H1 (cell line): ENCODE measurements at regions not wholly inside any gene's neighbourhood (a gene's known extent, or its start where the extent isn't known, plus 50 kb on each side); places are given as distances from the start of the nearest gene placed in this dataset.

Experiments used
- CTCF ChIA-PET: fragments of 300-600 bp; sonication (Branson Sonifier 250); formaldehyde crosslinking; loops from one replicate; lab custom pipeline; 2021; ENCODE audit not compliant: partially characterized antibody; lab: Charles Lee
- POLR2A ChIA-PET: fragments of 300-600 bp; sonication (Branson Sonifier 250); formaldehyde crosslinking; loops from one replicate; lab custom pipeline; 2021; ENCODE audit warnings: inconsistent platforms; ENCODE audit not compliant: partially characterized antibody; lab: Charles Lee
- DNase-seq, 2 experiments: peaks; one replicate each; pipeline versions ENCODE4 v3.0.0 to v3.0.0-alpha.2; 2010 to 2022; ENCODE audit warnings: low spot score in 2 of 2, low read depth in 1 of 2, mixed read lengths in 1 of 2
- FAIRE-seq: peaks from 2 replicates; lab custom pipeline; 2011; peaks lifted over from hg19 to GRCh38; lab: Jason Lieb, UNC
- H2AFZ ChIP-seq: 2 replicates; pipeline ENCODE4 v1.8.1; 2012; ENCODE audit warnings: low read length, inconsistent platforms
- H2AK5ac ChIP-seq: 2 replicates; pipeline ENCODE4 v1.6.1; 2013; ENCODE audit warnings: low read depth, low read length
- H2BK120ac ChIP-seq: replicated peaks from 2 replicates; pipeline ENCODE3; 2013; ENCODE audit warnings: low read depth, low read length, inconsistent platforms
- H2BK12ac ChIP-seq: 2 replicates; pipeline ENCODE4 v1.6.1; 2013; ENCODE audit warnings: low read depth, low read length
- H2BK15ac ChIP-seq: 2 replicates; pipeline ENCODE4 v1.6.1; 2013; ENCODE audit warnings: low read length
- H2BK20ac ChIP-seq: 2 replicates; pipeline ENCODE4 v1.6.1; 2013; ENCODE audit warnings: low read length
- H2BK5ac ChIP-seq: 2 replicates; pipeline ENCODE4 v1.6.1; 2013; ENCODE audit warnings: low read depth, low read length
- H3K14ac ChIP-seq: 2 replicates; pipeline ENCODE4 v1.6.1; 2013; ENCODE audit warnings: inconsistent platforms; ENCODE audit not compliant: insufficient read length
- H3K18ac ChIP-seq: 2 replicates; pipeline ENCODE4 v1.6.1; 2013; ENCODE audit warnings: low read length; ENCODE audit errors: extremely low read depth
- H3K23ac ChIP-seq: 2 replicates; pipeline ENCODE4 v1.6.1; 2013; ENCODE audit warnings: inconsistent platforms; ENCODE audit not compliant: insufficient read length
- H3K23me2 ChIP-seq: 2 replicates; pipeline ENCODE4 v1.6.1; 2013; ENCODE audit warnings: low read depth, low read length
- H3K27ac ChIP-seq: 2 replicates; pipeline ENCODE4 v1.6.1; 2011; ENCODE audit warnings: low read depth, low read length, inconsistent platforms
- H3K27me3 ChIP-seq, 4 experiments: replicated peaks in 1 of 4; 1 replicate in 1 of 4; 2 replicates in 3 of 4; pipeline versions ENCODE4 v1.6.1 to v1.8.1; 2011 to 2013; ENCODE audit warnings: low read length in 3 of 4, mild to moderate bottlenecking in 3 of 4, inconsistent platforms in 2 of 4, mixed read lengths in 2 of 4, moderate library complexity in 1 of 4; ENCODE audit not compliant: control insufficient read depth in 3 of 4, insufficient read depth in 3 of 4; ENCODE audit errors: extremely low read depth in 1 of 4
- H3K36me3 ChIP-seq, 4 experiments: 2 replicates each; pipeline versions ENCODE4 v1.6.1 to v1.8.1; 2011 to 2013; ENCODE audit warnings: mild to moderate bottlenecking in 4 of 4, low read length in 3 of 4, moderate library complexity in 2 of 4, control low read depth in 1 of 4, inconsistent platforms in 1 of 4; ENCODE audit not compliant: insufficient read depth in 4 of 4, control insufficient read depth in 2 of 4
- H3K4ac ChIP-seq: replicated peaks from 2 replicates; pipeline ENCODE3; 2013; ENCODE audit warnings: low read length, low read depth, mixed read lengths, inconsistent platforms; ENCODE audit not compliant: insufficient read length
- H3K4me1 ChIP-seq, 4 experiments: replicated peaks in 1 of 4; 1 replicate in 1 of 4; 2 replicates in 3 of 4; pipeline versions ENCODE4 v1.6.1 to v1.8.1; 2011 to 2013; ENCODE audit warnings: low read length in 3 of 4, inconsistent platforms in 2 of 4, mixed read lengths in 1 of 4; ENCODE audit not compliant: insufficient read depth in 4 of 4, control insufficient read depth in 3 of 4
- H3K4me2 ChIP-seq, 2 experiments: 2 replicates each; pipeline versions ENCODE4 v1.6.1 to v1.8.1; 2011 to 2013; ENCODE audit warnings: low read depth in 2 of 2, low read length in 2 of 2, control low read depth in 1 of 2, inconsistent platforms in 1 of 2, mild to moderate bottlenecking in 1 of 2; ENCODE audit not compliant: insufficient read depth in 1 of 2
- H3K4me3 ChIP-seq, 4 experiments: fragments of 200-600, 300-600 bp in 1 of 4; sonication (generic), shearing (Covaris generic), sonication (Bioruptor Twin) in 1 of 4; 2 replicates each; pipeline versions ENCODE4 v1.5.1 to v1.8.1; 2011 to 2016; ENCODE audit warnings: low read length in 4 of 4, low read depth in 3 of 4, control low read depth in 2 of 4, inconsistent platforms in 2 of 4, mild to moderate bottlenecking in 2 of 4, mixed read lengths in 1 of 4, moderate library complexity in 1 of 4; ENCODE audit not compliant: insufficient read depth in 2 of 4; ENCODE audit errors: extremely low read depth in 1 of 4
- H3K56ac ChIP-seq: replicated peaks from 2 replicates; pipeline ENCODE3; 2013; ENCODE audit warnings: low read depth, mild to moderate bottlenecking, mixed read lengths, low read length, inconsistent platforms; ENCODE audit not compliant: insufficient read length
- H3K79me1 ChIP-seq: 2 replicates; pipeline ENCODE4 v1.6.1; 2013; ENCODE audit warnings: low read depth, low read length, control low read depth
- H3K79me2 ChIP-seq, 2 experiments: 2 replicates each; pipeline versions ENCODE4 v1.6.1 to v1.8.1; 2012 to 2013; ENCODE audit warnings: low read length in 2 of 2, mild to moderate bottlenecking in 2 of 2, inconsistent platforms in 1 of 2; ENCODE audit not compliant: insufficient read depth in 2 of 2, control insufficient read depth in 1 of 2
- H3K9ac ChIP-seq, 4 experiments: replicated peaks in 1 of 4; 1 replicate in 1 of 4; 2 replicates in 3 of 4; pipeline versions ENCODE4 v1.6.1 to v1.8.1; 2011 to 2013; ENCODE audit warnings: low read depth in 3 of 4, low read length in 3 of 4, control low read depth in 2 of 4, mild to moderate bottlenecking in 2 of 4, moderate library complexity in 2 of 4, inconsistent platforms in 1 of 4; ENCODE audit errors: extremely low read depth in 1 of 4
- H3K9me3 ChIP-seq, 2 experiments: 2 replicates each; pipeline versions ENCODE4 v1.6.1 to v1.8.1; 2012 to 2013; ENCODE audit warnings: mild to moderate bottlenecking in 2 of 2, moderate library complexity in 2 of 2, control low read depth in 1 of 2, inconsistent platforms in 1 of 2, low read depth in 1 of 2, low read length in 1 of 2, mixed read lengths in 1 of 2; ENCODE audit not compliant: insufficient read depth in 2 of 2
- H4K20me1 ChIP-seq, 2 experiments: replicated peaks in 1 of 2; 2 replicates each; pipeline versions ENCODE3 to v1.8.1; 2011 to 2013; ENCODE audit warnings: inconsistent platforms in 2 of 2, low read length in 2 of 2, mild to moderate bottlenecking in 1 of 2; ENCODE audit not compliant: insufficient read depth in 2 of 2, control insufficient read depth in 1 of 2
- H4K5ac ChIP-seq: 2 replicates; pipeline ENCODE4 v1.6.1; 2013; ENCODE audit warnings: low read length, low read depth, mixed read lengths, inconsistent platforms; ENCODE audit not compliant: insufficient read length
- H4K8ac ChIP-seq: 2 replicates; pipeline ENCODE4 v1.8.0; 2013; ENCODE audit warnings: mild to moderate bottlenecking, moderate library complexity, low read length, inconsistent platforms; ENCODE audit not compliant: insufficient read depth; ENCODE audit errors: extremely low read depth
- H4K91ac ChIP-seq: replicated peaks from 2 replicates; pipeline ENCODE3; 2013; ENCODE audit warnings: low read length, mixed read lengths, inconsistent platforms; ENCODE audit not compliant: insufficient read length
- CHD2 ChIP-seq: IDR thresholded peaks from 2 replicates; pipeline ENCODE4 v1.6.1; 2012; ENCODE audit warnings: low read length, improper control_type of control experiment
- CREB1 ChIP-seq: IDR thresholded peaks from 2 replicates; pipeline ENCODE4 v1.6.1; 2012; ENCODE audit warnings: inconsistent platforms
- EP300 ChIP-seq, 2 experiments: IDR thresholded peaks; 1 replicate in 1 of 2; 2 replicates in 1 of 2; pipeline ENCODE4 v1.6.1; 2011 to 2012; ENCODE audit warnings: low read depth in 2 of 2, low read length in 2 of 2, mild to moderate bottlenecking in 2 of 2, borderline replicate concordance in 1 of 2, inconsistent platforms in 1 of 2, moderate library complexity in 1 of 2
- EZH2 ChIP-seq: fragments of 200-600 bp; sonication (generic); IDR thresholded peaks from 2 replicates; pipeline ENCODE4 v1.7.1; 2012; ENCODE audit warnings: low read depth, mild to moderate bottlenecking, moderate library complexity, low read length, inconsistent platforms; ENCODE audit not compliant: severe bottlenecking
- FOSL1 ChIP-seq: IDR thresholded peaks from 2 replicates; pipeline ENCODE4 v1.6.1; 2011; ENCODE audit warnings: mild to moderate bottlenecking, low read depth, low read length, moderate library complexity; ENCODE audit not compliant: insufficient read depth
- HDAC6 ChIP-seq: IDR thresholded peaks from one replicate; pipeline ENCODE4 v1.7.1; 2012; ENCODE audit warnings: low read depth, mild to moderate bottlenecking, inconsistent platforms, low read length, moderate library complexity
- POU5F1 ChIP-seq: IDR thresholded peaks from 2 replicates; pipeline ENCODE4 v1.6.1; 2011; ENCODE audit warnings: low read depth, mild to moderate bottlenecking, low read length, moderate library complexity
- RFX5 ChIP-seq: IDR thresholded peaks from 2 replicates; pipeline ENCODE4 v1.6.1; 2011; ENCODE audit warnings: low read depth, low read length, improper control_type of control experiment, borderline replicate concordance
- SAP30 ChIP-seq: fragments of 300-600 bp; sonication (generic); IDR thresholded peaks from 2 replicates; pipeline ENCODE4 v1.7.1; 2012; ENCODE audit warnings: low read length, moderate library complexity, mild to moderate bottlenecking, inconsistent platforms; ENCODE audit not compliant: insufficient read depth, insufficient replicate concordance
- SP2 ChIP-seq: IDR thresholded peaks from 2 replicates; pipeline ENCODE4 v1.6.1; 2012; ENCODE audit warnings: mild to moderate bottlenecking, low read length, inconsistent platforms
- TBP ChIP-seq: IDR thresholded peaks from 2 replicates; pipeline ENCODE4 v1.6.1; 2011; ENCODE audit warnings: low read depth, low read length, improper control_type of control experiment
- YY1 ChIP-seq: IDR thresholded peaks from 2 replicates; pipeline ENCODE4 v1.6.1; 2011; ENCODE audit warnings: low read depth, mild to moderate bottlenecking, low read length
- ZNF274 ChIP-seq: IDR thresholded peaks from 2 replicates; pipeline ENCODE4 v1.7.0; 2012; ENCODE audit warnings: low read length, borderline replicate concordance; ENCODE audit errors: extremely low read depth
- WGBS, 2 experiments: shearing (Covaris generic) in 1 of 2; methylation state at CpG; one replicate each; pipeline versions ENCODE4 v1.1.6 to v1.1.7; 2013 to 2015; ENCODE audit warnings: low lambda C conversion rate in 2 of 2, mixed read lengths in 2 of 2, inconsistent platforms in 1 of 2, low coverage in 1 of 2, missing lambda C conversion rate in 1 of 2; ENCODE audit not compliant: insufficient replicate concordance in 2 of 2, insufficient coverage in 1 of 2, insufficient read length in 1 of 2; ENCODE audit errors: extremely low coverage in 1 of 2, missing lambda C conversion rate in 1 of 2; 5-methylcytosine and 5-hydroxymethylcytosine counted together
- TF ChIP-seq, protein P1 (sequence below): IDR thresholded peaks from 2 replicates; pipeline ENCODE4 v1.6.1; 2011; ENCODE audit warnings: low read length, improper control_type of control experiment

DNA sequence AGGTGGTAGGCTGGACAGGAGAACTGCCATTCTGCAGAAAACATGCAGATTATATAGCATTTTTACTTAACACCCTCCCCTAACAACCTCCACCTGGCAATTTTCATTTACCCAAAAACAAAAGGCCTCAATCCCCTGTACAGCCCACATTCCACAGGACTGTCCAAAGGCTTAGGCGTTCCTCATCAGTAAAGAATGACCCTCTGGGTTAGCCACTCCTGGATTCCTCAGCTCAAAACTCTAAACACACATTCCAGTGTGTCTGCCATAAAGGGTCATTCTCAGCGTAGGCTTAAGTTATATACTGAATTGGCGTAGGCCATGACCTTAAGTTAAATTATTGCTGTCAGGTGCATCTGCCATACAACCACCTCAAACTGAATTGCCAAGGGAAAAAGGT is 261.8 kb upstream of the CHAC2 start:
- Histone ChIP-seq H2BK12ac (no peak overlapping the region), H3K4me1 (peaks cover 0 to 9% (median 4%) of the 10 kb centered on the region in 4 experiments; a peak in 2 of 7 replicates), H3K27me3 (peaks cover 0 to 1% (median 0%) of the 10 kb centered on the region in 4 experiments; a peak in 1 of 7 replicates), H4K5ac (no peak overlapping the region), H3K56ac (no peak overlapping the region), H3K79me1 (no peaks in the 10 kb centered on the region), H3K79me2 (no peaks in the 10 kb centered on the region), H4K20me1 (no peaks in the 10 kb centered on the region), H4K91ac (no peak overlapping the region), H3K23me2 (no peaks in the 10 kb centered on the region), H3K9me3 (peaks cover 0 to 4% of the 10 kb centered on the region in 2 experiments; a peak in 1 of 4 replicates), H3K36me3 (no peaks in the 10 kb centered on the region), H2BK5ac (no peak overlapping the region), H2BK20ac (no peak overlapping the region), H2AK5ac (no peak overlapping the region), H3K27ac (no peak overlapping the region), H3K4me3 (no peak overlapping the region), H4K8ac (no peak overlapping the region), H3K4me2 (no peak overlapping the region), H2AFZ (no peak overlapping the region), H3K23ac (no peak overlapping the region), H3K4ac (no peak overlapping the region), H3K14ac (no peak overlapping the region), H2BK15ac (no peak overlapping the region), H3K9ac (no peak overlapping the region), H3K18ac (no peak overlapping the region), H2BK120ac (no peak overlapping the region)
- FAIRE-seq (no peak), DNase-seq (no peak)
- ChIA-PET POLR2A (no interaction called here), CTCF (no interaction called here)
- WGBS, 2 experiments, result 85% methylated on average over 3 of the region's 3 CpGs; no CpG with 5 or more reads in 1 of the 2 experiments
- TF ChIP-seq FOSL1 (no peak), TBP (no peak), RFX5 (no peak), EZH2 (no peak), EP300 (IDR thresholded peaks at IDR 0.05; ENCODE audit: borderline replicate concordance in 1 of 2, low read depth in 2 of 2, low read length in 2 of 2) (no peak), ZNF274 (no peak), POU5F1 (no peak), YY1 (no peak), CHD2 (no peak), HDAC6 (no peak), SP2 (no peak), SAP30 (no peak), CREB1 (no peak)
- TF ChIP-seq, protein P1, sequence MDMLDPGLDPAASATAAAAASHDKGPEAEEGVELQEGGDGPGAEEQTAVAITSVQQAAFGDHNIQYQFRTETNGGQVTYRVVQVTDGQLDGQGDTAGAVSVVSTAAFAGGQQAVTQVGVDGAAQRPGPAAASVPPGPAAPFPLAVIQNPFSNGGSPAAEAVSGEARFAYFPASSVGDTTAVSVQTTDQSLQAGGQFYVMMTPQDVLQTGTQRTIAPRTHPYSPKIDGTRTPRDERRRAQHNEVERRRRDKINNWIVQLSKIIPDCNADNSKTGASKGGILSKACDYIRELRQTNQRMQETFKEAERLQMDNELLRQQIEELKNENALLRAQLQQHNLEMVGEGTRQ, result no peak
